ENCODE measurements at regions not wholly inside any gene's neighbourhood (a gene's known extent, or its start where the extent isn't known, plus 50 kb on each side); places are given as distances from the start of the nearest gene placed in this dataset.
"Not testable (repeated sequence)": the region's sequence is repeated elsewhere in the genome, so short reads cannot be mapped to it uniquely, and the experiment has no call there.

DNA sequence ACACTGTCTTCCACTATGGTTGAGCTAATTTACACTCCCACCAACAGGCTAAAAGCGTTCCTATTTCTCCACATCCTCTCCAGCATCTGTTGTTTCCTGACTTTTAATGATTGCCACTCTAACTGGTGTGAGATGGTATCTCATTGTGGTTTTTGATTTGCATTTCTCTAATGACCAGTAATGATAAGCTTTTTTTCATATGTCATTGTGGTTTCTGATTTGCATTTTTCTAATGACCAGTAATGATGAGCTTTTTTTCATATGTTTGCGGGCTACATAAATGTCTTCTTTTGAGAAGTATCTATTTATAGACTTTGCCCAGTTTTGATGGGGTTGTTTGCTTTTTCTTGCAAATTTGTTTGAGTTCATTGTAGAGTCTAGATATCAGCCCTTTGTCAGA, 68.0 kb upstream of the RASA1 start:
- TF ChIP-seq, protein P1, sequence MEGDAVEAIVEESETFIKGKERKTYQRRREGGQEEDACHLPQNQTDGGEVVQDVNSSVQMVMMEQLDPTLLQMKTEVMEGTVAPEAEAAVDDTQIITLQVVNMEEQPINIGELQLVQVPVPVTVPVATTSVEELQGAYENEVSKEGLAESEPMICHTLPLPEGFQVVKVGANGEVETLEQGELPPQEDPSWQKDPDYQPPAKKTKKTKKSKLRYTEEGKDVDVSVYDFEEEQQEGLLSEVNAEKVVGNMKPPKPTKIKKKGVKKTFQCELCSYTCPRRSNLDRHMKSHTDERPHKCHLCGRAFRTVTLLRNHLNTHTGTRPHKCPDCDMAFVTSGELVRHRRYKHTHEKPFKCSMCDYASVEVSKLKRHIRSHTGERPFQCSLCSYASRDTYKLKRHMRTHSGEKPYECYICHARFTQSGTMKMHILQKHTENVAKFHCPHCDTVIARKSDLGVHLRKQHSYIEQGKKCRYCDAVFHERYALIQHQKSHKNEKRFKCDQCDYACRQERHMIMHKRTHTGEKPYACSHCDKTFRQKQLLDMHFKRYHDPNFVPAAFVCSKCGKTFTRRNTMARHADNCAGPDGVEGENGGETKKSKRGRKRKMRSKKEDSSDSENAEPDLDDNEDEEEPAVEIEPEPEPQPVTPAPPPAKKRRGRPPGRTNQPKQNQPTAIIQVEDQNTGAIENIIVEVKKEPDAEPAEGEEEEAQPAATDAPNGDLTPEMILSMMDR (IDR thresholded peaks at IDR 0.05; ENCODE audit: low read length) = not testable (repeated sequence)
- not testable (repeated sequence) for TF ChIP-seq EZH2 (IDR thresholded peaks at IDR 0.05; ENCODE audit: borderline replicate concordance, low read length)
